HG02938 (cell line): ENCODE measurements at regions not wholly inside any gene's neighbourhood (a gene's known extent, or its start where the extent isn't known, plus 50 kb on each side); places are given as distances from the start of the nearest gene placed in this dataset.
"Not testable (repeated sequence)": the region's sequence is repeated elsewhere in the genome, so short reads cannot be mapped to it uniquely, and the experiment has no call there.

Experiments
- ATAC-seq: cut with Tn5 transposase; IDR thresholded peaks from one replicate; pipeline ENCODE4 v1.9.1; 2021; ENCODE audit warnings: mild to moderate bottlenecking, moderate library complexity; ENCODE audit not compliant: unreplicated experiment

DNA sequence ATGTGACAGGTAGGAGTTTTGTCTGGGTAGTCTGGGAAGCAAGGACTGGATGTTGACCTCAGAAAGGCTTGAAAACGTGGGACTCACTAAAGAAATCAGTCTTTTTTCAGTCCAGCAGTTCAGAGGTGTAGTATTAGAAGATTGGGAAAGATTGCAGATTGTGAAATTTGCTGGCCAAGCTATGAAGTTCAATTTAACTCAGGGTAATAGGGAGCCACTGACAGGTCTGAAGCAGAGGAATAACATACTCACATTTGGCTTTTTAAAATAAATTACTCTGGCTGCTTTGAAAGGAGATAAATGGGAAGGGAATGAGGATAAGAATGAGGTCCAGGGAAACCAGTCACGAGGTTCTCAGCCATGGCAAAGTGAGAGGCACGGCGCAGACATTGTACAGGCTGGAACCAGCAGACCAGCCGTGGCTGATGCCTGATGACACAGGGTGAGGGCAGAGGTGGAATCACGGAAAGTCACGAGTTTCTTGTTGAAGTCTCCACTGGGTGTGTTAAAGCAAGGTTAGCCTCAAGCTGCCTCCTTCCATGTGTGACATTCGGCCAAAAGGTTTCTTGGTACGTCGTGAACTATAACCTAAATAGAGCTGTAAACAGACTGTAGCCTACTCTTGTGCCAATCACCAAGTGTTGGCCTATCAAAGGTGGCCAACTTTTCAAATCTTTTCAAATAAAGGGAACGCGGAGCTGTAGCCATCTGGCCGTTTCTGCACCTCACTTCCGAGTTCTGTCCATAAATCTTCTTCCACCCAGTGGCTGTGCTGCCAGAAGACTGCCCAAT, 377.6 kb downstream of the IRS2 start:
- no peak for ATAC-seq

DNA sequence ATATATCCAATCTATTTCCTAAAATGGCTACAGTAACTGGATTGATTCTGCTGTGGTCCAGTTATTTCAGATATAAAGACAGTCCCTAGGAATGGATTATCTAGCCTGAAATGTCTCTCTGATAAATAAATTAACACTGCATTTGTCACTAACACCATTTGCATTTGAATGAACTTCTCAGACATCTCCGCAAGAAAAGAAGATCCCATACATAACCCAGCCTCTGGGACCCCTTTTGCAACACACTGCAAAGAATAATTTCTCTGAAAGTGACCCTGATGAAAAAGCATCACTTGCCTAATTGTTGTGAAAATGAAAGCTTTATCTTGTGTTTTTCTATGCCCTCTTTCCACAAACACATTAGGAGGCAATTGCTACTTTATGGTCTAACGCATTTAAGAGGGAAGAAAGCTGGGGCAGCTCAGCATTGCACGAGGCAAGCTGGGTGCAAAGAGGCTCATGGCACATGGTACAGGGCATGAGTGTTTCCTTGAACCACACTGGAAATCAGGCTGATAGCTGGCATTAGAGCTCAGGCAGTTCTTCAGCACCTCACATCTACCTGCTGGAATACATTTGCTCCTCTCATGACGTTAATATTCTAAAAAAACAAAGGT, 379.9 kb downstream of the IRS2 start:
- no peak for ATAC-seq

DNA sequence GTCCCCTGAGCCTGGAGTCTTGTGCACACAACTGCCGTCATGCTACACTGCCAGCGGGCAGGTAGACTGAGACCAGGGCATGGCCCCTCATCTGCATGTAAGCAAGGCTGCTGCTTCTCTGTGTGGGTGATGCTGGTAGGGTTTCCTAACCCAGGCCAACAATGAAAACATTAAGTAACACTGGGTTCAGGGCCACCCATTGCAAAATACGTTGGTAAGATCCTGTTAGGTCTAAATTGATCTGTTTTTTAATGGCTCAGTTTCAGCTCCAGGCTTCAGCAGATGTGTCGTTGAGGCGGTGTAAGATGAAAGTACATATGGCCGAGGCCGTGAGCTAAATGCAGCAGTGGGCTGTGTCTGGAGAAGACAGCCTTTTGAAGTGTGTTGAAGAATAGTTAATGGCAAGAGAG, 383.4 kb downstream of the IRS2 start:
- ATAC-seq: no peak

DNA sequence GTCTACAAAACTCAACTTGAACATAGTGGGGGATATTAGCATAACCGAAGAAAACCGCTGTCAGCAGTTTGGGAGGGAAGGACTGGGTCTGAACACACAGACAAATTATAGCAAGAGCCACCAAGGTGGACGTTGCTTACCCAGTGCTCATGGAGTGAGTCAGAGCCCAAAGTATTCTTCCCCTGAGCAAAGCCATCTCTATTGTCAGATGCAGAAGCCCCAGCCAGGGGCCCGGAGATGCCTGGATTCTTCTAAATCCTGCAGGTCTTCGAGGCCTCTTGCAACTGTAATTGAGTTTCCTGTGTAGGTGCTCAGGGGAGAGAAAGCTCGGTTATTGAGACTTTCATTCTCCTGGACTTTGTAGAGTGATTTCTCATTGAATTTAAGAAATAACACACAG, 384.5 kb downstream of the IRS2 start:
- ATAC-seq: no peak

DNA sequence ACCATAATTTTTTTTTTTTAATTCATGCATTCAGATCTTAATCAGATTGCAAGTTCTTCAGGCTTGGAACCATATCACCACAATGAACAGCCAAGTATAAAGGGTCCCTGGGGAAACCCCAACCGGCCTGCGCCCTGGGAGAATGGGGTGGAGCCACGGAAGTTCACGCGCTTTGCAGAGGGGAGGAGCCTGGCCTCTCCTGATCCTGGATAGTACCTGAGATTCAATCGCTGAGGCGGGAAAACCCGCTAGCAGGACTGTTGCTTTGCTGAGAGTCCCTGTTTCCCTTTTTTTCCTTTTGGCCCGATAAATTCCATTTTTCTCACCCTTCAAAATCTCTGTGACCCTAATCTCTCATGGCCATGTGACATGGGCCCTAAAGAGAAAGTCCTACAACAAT, 385.1 kb downstream of the IRS2 start:
- no peak for ATAC-seq

DNA sequence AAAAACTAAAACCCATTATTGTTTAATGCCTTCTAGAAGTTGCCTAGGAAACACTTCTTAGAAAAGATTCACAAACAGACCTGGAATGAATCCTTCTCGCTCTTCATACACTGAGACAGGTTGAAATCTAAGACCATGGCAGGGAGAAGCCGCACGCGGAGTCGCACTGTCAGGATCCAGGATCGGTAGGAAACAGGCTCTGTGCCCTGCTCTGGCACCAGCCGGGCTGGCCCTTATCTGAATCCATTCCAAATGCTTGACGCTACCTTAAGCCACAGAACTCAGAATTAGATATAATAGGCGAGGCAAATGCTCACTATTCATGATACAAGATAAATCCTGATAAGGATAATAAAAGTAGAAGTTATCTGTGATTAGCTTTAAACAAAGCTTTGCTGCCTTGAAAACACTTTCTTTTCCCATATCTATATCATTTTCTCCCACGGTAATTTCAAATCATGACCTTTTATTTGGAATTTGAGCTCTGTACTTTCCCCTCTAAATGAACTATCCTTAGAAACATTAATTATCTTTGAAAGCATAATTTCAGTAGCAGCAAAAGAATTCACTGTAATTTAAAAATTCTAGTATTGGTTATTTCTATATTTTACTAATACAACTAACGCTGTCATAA, 385.6 kb downstream of the IRS2 start:
- ATAC-seq: no peak

DNA sequence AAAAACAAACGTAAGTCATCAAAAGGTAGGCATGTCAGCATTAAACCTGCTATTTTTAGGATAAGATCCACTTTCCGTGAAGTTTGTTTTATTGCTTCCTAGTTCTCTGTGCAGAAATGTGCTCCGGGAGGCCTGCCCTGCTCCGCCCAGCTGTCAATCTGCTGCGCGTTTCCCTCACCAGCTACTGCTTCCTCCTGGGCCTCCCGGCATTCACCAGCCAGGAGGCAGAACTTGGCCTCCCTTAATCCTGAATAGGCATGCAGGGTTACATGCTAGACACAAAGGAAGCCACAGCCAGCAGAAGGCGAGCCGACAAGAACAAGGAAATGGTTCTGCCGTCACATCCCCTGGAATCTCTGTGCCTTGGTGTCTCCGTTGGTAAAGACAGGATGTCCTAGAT, 386.2 kb downstream of the IRS2 start:
- ATAC-seq: no peak

DNA sequence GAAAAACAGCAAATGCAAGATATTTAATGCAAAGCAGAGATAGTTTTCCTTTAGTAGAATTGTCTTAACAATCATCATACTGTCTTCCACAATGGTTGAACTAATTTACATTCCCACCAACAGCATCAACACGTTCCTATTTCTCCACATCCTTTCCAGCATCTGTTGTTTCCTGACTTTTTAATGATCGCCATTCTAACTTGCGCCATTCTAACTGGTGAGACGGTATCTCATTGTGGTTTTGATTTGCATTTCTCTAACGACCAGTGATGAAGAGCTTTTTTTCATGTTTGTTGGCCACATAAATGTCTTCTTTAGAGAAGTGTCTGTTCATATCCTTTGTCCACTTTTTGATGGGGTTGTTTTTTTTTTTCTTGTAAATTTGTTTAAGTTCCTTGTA, 388.3 kb downstream of the IRS2 start:
- not testable (repeated sequence) for ATAC-seq

DNA sequence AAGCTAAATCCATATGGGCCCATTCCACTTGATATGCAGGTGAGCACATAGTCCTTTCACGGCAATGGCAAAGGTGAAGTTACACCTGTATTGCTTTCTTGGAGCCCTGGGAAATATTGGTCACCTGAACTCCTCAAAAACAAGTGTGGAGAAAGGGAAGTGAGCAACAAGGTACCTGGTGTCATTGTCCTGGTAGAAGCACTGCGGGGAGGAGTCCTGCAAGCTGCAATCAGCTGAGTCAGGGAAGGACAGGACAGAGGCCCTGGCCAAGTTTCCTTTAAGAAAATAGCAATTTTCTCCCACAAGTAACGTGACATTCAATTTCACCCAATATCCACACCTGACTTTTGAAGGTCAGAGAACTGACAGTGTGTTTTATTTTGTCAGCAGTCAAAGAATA, 389.1 kb downstream of the IRS2 start:
- no peak for ATAC-seq

DNA sequence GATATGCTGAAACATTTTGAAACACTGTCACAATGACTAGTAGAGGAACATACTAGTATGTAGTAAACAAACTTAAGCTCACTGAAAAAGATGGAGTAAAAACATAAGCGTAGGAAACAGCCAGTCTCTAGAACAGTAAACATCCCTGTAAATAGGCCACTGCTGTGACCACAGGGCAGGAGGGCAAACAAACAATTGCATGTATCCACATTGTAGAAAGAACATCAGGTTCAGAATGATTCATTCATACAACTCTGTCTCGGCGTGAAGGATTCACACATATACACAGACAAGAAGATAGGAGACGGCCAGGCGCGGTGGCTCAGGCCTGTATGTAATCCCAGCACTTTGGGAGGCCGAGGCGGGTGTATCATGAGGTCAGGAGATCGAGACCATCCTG, 390.1 kb downstream of the IRS2 start:
- no peak for ATAC-seq

DNA sequence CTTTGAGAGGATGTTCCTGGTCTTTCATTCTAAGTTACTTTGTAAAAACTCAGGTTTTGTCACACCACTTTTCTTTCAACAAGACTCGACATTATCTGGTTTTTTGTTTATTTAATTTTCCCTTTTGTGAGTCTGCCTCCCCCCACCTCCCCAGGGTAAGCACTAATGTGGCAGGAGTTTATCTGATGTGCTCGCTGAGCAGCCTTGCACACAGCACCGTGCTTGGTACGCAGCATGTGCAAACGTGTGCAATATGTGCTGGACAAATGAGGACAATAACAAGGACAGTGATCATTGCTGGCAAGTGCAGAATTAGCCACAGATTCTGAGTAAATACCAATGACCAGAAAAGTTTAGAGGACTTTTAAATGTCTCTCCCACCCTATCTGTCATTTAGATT, 391.4 kb downstream of the IRS2 start:
- ATAC-seq: no peak

DNA sequence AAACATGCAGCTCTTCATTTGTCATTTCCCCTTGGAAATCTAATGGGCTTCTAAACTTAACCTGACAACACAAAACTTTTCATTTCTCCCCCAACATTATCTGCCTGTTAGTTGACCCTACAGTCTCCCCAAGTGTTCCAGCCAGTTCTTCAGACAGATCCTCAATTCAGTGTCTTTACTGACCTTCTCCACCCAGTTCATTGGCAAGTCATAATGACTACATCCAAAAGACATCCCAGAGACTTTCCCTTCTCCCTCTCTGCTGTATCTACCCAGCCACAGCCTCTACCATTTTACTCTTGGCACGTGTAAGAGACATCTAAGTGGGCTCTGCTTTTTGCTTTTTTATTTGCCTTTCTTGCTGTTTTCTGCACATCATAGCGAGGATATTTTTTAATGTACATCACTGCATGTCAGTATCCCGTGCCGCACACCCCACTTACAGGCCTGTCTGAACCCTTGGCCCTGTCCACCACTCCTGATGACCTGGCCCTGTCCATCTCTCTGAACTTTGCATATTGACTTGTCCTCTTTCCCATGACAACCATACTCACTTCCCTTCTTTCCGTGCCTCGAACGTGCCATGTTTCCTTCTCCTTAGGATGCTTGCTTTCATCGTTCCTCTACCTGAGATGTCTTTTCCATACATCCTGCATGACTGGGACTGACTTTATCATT, 391.9 kb downstream of the IRS2 start:
- ATAC-seq: no peak

DNA sequence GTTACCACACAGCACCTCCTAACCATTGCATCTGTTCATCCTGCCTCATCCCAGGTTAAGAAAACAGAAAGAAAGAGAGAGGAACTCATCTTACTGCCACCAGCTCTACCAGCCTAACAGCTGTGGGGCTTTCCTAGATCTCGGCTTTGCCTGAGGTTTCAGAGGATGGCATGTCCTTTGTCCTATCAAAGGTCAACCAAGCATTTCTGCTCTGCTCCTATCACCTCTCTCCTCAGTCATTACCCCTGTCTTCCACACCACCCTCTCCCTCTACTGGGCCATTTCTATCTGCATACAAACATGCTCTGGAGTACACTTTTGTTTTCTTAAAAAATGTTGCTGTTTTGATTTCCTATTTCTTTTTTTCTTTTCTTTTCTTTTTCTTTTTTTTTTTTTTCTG, 393.3 kb downstream of the IRS2 start:
- no peak for ATAC-seq

DNA sequence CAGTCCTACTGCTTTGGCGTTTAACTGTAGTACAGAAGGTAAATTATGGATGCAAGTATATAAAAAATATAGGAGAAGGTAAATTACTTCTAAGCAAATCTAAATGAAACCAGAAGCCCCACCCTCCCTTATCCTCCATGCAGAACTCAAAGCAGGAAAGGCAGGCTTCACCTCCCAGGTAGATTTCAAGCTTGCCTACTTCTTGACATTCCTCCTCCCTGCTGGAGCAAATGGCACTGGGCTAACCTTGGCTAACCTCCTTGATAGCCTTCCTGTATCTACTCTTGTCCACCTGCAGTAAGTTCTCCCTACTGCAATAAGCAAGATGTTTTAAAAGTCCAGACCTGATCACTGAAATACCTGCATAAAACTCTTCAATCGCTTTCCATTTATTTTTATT, 396.0 kb downstream of the IRS2 start:
- no peak for ATAC-seq

DNA sequence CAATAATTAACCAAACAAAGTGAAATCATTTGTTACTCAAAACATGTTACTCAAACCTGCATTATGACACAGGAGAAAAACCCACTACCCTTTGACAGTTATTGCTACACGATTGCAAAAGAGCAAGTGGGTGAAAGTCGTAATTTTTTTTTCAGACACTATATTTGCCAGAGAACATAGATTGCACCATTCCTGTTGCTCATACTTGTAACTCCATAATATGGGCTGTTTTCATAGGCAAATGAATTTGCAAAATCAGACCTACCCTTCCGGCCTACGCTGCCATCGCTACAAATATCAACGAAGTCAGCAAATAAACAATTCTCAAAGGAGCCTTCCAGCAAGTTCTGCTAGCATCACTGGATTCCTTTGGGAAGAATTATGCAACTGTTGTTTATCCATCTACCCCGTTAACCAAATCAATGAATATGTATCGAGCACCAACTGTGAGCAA, 396.5 kb downstream of the IRS2 start:
- ATAC-seq: no peak

DNA sequence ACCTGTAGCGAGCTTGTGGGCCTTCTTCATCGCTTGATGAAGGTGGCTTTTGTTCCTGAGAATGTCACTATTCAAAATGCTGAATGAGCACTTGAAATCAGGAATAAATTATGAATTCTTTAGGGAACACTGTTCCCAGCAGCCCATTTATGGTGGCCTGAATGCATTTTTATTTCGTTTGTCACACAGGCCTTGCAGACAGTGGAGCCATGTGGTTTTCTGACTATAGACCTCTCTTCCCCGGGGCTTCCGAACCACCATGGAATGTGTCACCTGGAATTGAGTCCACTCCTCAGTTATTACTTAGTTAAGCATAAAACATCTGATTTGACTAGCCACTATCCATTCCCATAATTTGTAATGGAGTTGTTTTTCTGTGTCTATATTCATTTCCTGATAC, 396.9 kb downstream of the IRS2 start:
- no peak for ATAC-seq

DNA sequence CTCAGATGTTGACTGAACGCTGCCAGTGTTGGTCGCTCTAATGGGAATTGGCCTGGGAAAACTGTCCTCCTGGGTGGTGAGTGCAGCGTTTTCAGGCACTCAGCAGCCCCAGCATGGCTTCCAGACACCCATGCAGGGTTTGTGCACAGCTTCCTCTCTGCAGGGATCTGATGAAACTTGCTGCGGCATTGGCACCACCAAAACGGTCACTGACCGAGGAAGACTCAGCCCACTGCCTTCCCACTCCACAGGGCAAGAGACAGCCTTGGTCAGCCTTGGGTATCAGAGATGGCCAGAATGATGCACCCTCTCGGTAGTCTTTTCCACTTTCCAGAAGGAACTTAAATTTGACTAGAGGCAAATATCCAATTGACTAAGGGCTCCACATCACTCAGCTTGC, 398.9 kb downstream of the IRS2 start:
- ATAC-seq: no peak

DNA sequence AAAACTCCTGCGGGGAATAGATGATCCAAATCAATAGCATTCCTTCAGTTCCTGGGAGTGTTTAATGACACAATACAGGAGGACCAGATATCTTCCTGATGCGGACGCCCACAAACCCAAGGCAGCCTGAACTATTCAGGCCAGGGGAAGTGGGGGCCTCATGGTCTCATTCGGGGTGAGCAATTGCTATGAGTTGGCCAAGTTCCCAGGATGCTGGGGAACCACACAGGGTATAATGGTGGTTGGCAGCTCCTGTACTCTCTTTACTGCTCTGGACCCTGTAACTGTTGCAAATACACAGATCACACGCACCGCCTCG, 401.2 kb downstream of the IRS2 start:
- no peak for ATAC-seq

DNA sequence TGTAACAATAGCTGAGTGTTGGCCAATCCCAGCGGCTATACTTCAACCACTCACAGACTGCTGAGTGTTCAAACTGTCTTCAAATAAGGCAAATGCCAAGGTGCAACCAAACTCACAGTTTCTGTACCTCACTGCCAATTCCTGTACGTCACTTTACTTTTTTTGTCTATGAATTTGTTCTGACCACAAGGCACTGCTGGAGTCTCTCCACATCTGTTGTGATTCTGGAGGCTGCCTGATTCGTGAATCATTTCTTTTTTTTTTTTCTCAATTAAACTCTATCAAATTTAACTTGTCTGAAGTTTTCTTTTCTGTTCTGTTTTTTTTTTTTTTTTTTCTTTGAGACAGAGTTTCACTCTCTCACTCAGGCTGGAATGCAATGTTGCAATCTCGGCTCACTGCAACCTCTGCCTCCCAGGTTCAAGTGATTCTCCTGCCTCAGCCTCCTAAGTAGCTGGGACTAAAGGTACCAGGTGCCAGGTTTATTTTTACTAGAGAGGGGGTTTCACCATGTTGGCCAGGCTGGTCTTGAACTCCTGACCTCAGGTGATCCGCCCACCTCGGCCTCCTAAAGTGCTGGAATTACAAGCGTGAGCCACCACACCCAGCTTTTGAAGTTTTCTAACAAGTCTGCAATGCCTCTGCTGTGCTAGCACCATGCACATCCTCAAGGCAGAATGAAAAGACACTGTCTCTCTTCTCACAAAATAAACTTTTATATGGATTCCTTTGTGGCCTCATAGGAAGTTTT, 401.7 kb downstream of the IRS2 start:
- no peak for ATAC-seq

DNA sequence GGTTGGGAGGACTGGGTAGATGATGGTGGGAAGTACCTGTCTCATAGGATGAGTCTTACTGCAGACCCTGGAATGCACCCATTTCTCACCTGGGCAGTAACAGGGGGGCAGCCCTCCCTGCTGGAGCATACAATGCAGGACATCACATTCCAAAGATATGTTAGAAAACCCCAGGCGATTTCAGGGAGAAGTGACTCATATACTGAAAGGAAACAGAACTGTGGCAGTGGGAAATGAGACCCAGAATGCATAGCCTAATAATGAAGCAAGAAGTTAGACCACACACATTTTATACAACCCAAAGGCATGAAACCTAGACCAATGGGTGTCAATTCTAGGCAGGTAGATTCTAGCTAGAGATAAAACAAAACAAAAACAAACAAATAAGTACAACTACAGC, 402.7 kb downstream of the IRS2 start:
- ATAC-seq: no peak

DNA sequence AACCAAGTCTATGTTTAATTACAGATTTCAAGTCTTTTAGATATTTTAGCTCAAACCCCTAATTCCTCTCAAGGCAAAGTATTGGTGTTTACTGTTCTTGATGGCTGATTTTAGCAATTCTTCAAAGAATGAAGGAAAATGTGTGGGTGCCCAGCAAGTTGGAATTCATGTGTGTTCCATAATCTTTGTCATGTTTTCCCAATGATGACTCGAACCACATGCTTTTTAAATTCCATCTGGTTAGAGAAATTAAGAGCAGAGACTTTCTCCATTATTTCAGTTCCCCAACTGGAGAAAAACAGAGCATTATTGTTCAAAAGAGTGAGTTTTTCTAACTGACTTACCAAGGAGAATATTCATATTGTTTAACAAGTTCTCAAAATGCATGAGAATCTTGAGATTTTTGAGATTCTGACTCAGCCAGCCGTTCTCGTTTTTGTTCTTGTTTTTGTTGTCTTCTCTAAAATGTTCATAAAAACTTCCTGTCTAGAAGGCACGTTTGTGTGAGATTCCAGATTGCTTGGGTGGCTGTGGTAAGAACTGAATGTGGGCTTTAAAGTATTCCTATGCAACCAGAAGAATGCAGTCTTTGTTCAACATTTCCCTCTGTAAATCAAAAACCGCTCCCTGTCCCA, 404.7 kb downstream of the IRS2 start:
- ATAC-seq: no peak
